KMS-11 (cell line): ENCODE measurements at regions not wholly inside any gene's neighbourhood (a gene's known extent, or its start where the extent isn't known, plus 50 kb on each side); places are given as distances from the start of the nearest gene placed in this dataset.

Experiments used
- H2AFZ ChIP-seq: fragments of 200-600 bp; sonication (generic); 2 replicates; pipeline ENCODE4 v1.6.1; 2016; ENCODE audit warnings: antibody characterized with exemption, mixed run types, low read depth
- H3K27ac ChIP-seq: fragments of 200-600 bp; sonication (generic); 2 replicates; pipeline ENCODE4 v1.6.1; 2016; ENCODE audit warnings: mild to moderate bottlenecking, mixed run types
- H3K27me3 ChIP-seq: fragments of 200-600 bp; sonication (generic); 2 replicates; pipeline ENCODE4 v1.6.1; 2017; ENCODE audit warnings: mild to moderate bottlenecking, low read depth, mixed run types, moderate library complexity; ENCODE audit not compliant: insufficient read depth
- H3K36me3 ChIP-seq: fragments of 200-600 bp; sonication (generic); 2 replicates; pipeline ENCODE4 v1.6.1; 2017; ENCODE audit warnings: mild to moderate bottlenecking, mixed run types; ENCODE audit not compliant: insufficient read depth
- H3K4me1 ChIP-seq: fragments of 200-600 bp; sonication (generic); 2 replicates; pipeline ENCODE4 v1.6.1; 2016; ENCODE audit warnings: mild to moderate bottlenecking, low read depth, mixed run types; ENCODE audit not compliant: poor library complexity, severe bottlenecking
- H3K4me2 ChIP-seq: fragments of 200-600 bp; sonication (generic); 2 replicates; pipeline ENCODE4 v1.7.0; 2016; ENCODE audit warnings: mild to moderate bottlenecking, mixed run types
- H3K4me3 ChIP-seq: fragments of 200-600 bp; sonication (generic); IDR thresholded peaks from 2 replicates; pipeline ENCODE4 v1.6.1; 2017; ENCODE audit warnings: low read depth, low read length, mixed read lengths; ENCODE audit not compliant: insufficient read depth
- H3K79me2 ChIP-seq: fragments of 200-600 bp; sonication (generic); 2 replicates; pipeline ENCODE4 v1.6.1; 2016; ENCODE audit warnings: low read depth, mixed run types; ENCODE audit not compliant: insufficient read depth
- H3K9ac ChIP-seq: fragments of 200-600 bp; sonication (generic); 2 replicates; pipeline ENCODE4 v1.6.1; 2016; ENCODE audit warnings: mild to moderate bottlenecking, mixed run types
- H4K20me1 ChIP-seq: fragments of 200-600 bp; sonication (generic); 2 replicates; pipeline ENCODE4 v1.6.1; 2016; ENCODE audit warnings: mild to moderate bottlenecking, mixed run types; ENCODE audit not compliant: insufficient read depth
- CTCF ChIP-seq: fragments of 200-600 bp; sonication (generic); conservative IDR thresholded peaks from 2 replicates; pipeline ENCODE4 v1.6.1; 2017; ENCODE audit warnings: low read depth, mild to moderate bottlenecking, antibody characterized with exemption, low read length, moderate library complexity, mixed read lengths

- Histone ChIP-seq H3K4me3 (no peak overlapping the region), H3K27ac (no peak overlapping the region), H3K27me3 (no peaks in the 10 kb centered on the region), H4K20me1 (no peaks in the 10 kb centered on the region), H2AFZ (no peak overlapping the region), H3K79me2 (no peaks in the 10 kb centered on the region), H3K4me2 (no peak overlapping the region), H3K4me1 (peaks cover 6% of the 10 kb centered on the region), H3K36me3 (no peaks in the 10 kb centered on the region), H3K9ac (no peak overlapping the region)
- no peak for TF ChIP-seq CTCF
Observed at GRCh38 chr2:198767694-198768093, 690.0 kb downstream of the SATB2 start.

GRCh38 chr2:198763793-198764192, 693.9 kb downstream of the SATB2 start:
- H3K4me2 ChIP-seq = no peak overlapping the region
- H3K9ac ChIP-seq = no peak overlapping the region
- H4K20me1 ChIP-seq = no peaks in the 10 kb centered on the region
- H3K36me3 ChIP-seq = no peaks in the 10 kb centered on the region
- peaks cover 6% of the 10 kb centered on the region for H3K4me1 ChIP-seq
- no peaks in the 10 kb centered on the region for H3K79me2 ChIP-seq
- no peak overlapping the region for H2AFZ ChIP-seq
- H3K27ac ChIP-seq = no peak overlapping the region
- H3K4me3 ChIP-seq = no peak overlapping the region
- H3K27me3 ChIP-seq = no peaks in the 10 kb centered on the region
- no peak for TF ChIP-seq CTCF

GRCh38 chr2:198762441-198762840, 695.3 kb downstream of the SATB2 start:
- Histone ChIP-seq H4K20me1 (no peaks in the 10 kb centered on the region), H3K4me2 (no peak overlapping the region), H3K27ac (no peak overlapping the region), H3K79me2 (no peaks in the 10 kb centered on the region), H3K4me1 (peaks cover 6% of the 10 kb centered on the region), H3K27me3 (no peaks in the 10 kb centered on the region), H3K9ac (no peak overlapping the region), H3K36me3 (no peaks in the 10 kb centered on the region), H3K4me3 (no peak overlapping the region), H2AFZ (no peak overlapping the region)
- TF ChIP-seq CTCF = no peak

GRCh38 chr2:198757069-198757468, 700.7 kb downstream of the SATB2 start:
- H3K4me3 ChIP-seq = no peak overlapping the region
- no peaks in the 10 kb centered on the region for H3K27me3 ChIP-seq
- H4K20me1 ChIP-seq = no peaks in the 10 kb centered on the region
- no peak overlapping the region for H3K4me2 ChIP-seq
- H3K36me3 ChIP-seq = no peaks in the 10 kb centered on the region
- H3K79me2 ChIP-seq = no peaks in the 10 kb centered on the region
- no peak for TF ChIP-seq CTCF
- no peaks in the 10 kb centered on the region for H3K4me1 ChIP-seq
- H3K27ac ChIP-seq = no peak overlapping the region
- H2AFZ ChIP-seq = no peak overlapping the region
- no peak overlapping the region for H3K9ac ChIP-seq
